Breast epithelium (tissue), 3 donors: ENCODE measurements at regions not wholly inside any gene's neighbourhood (a gene's known extent, or its start where the extent isn't known, plus 50 kb on each side); places are given as distances from the start of the nearest gene placed in this dataset.

ENCODE experiments used
- POLR2AphosphoS5 ChIP-seq, 3 donors: sonication (generic); formaldehyde crosslinking; IDR thresholded peaks; one replicate each; pipeline ENCODE4 v1.6.1; 2017; ENCODE audit warnings: antibody characterized with exemption in 3 of 3
- TF ChIP-seq, protein P1 (sequence below), 3 donors: fragments of 450-650 bp; IDR thresholded peaks; one replicate each; pipeline ENCODE4 v1.5.1; 2016 to 2017; ENCODE audit warnings: antibody characterized with exemption in 3 of 3, mild to moderate bottlenecking in 3 of 3, moderate library complexity in 3 of 3

DNA sequence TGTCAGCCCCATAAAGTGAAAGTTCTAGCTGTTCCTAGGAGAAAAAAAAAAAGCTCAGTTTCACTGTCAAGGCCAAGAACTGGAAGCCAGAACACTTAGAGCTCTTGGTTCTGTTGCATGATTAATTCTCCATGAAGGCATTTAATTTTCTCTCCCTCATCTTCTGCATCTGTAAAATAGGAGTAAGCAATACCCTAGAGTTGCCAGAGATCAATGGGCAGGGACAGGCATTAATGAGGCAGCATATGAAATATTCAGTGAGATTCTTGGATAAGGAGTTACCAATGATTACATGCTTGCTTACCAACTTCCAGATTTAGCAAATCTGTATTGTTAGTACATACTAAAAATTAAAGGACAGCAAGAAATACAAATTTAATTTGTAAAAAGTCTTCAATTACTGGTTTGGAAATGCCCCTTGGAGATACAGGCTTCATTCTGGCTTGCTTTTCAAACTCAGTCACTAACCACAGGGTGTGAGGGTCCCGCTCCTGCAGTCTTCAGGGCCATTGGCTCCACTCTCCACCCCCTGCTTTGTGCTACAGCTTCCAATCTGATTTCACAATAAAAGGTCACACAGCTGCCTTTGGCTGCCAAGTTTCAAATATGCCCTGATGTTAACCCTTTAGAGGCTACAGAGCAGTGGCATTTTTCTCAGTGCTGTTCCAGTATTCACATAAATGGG lies 624.6 kb downstream of the BNC2 start:
- TF ChIP-seq, protein P1, sequence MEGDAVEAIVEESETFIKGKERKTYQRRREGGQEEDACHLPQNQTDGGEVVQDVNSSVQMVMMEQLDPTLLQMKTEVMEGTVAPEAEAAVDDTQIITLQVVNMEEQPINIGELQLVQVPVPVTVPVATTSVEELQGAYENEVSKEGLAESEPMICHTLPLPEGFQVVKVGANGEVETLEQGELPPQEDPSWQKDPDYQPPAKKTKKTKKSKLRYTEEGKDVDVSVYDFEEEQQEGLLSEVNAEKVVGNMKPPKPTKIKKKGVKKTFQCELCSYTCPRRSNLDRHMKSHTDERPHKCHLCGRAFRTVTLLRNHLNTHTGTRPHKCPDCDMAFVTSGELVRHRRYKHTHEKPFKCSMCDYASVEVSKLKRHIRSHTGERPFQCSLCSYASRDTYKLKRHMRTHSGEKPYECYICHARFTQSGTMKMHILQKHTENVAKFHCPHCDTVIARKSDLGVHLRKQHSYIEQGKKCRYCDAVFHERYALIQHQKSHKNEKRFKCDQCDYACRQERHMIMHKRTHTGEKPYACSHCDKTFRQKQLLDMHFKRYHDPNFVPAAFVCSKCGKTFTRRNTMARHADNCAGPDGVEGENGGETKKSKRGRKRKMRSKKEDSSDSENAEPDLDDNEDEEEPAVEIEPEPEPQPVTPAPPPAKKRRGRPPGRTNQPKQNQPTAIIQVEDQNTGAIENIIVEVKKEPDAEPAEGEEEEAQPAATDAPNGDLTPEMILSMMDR (IDR thresholded peaks at IDR 0.05) = no peak
- TF ChIP-seq POLR2AphosphoS5 (IDR thresholded peaks at IDR 0.05) = no peak
